ENCODE measurements at regions not wholly inside any gene's neighbourhood (a gene's known extent, or its start where the extent isn't known, plus 50 kb on each side); places are given as distances from the start of the nearest gene placed in this dataset.

DNA sequence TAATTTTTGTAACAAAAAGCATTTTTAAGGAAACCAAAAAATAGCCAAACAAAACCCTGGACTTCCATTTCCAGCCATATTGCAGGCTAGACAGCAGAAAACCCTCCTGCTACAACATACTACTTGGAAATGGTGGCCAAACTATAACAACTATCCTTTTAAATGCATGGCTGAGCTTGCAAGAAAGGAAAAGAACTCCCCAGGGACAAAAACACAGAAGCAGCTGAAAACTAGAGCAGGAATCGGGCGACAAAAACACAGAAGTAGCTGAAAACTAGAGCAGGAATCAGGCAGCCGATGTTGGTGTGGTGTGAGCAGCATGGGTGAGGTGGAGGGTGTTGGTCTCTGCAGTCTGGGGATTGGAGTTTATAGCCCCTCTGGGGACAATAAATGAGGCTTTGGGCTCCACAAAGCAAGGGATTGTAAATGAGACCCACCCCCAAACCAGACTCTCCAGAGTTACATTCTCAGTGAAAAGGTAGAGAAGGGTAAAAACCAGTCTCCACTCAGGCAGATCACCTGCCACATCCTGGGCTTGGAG is 95.2 kb downstream of the C9orf50 start:
- no peak overlapping the region for H3K4me3 ChIP-seq (ENCODE audit: insufficient read depth, low read depth, low read length)
- no peaks in the 10 kb centered on the region for H3K9me1 ChIP-seq (ENCODE audit: insufficient read depth, low read length)
- H2BK20ac ChIP-seq (ENCODE audit: low read depth, low read length) = no peak overlapping the region
- ATAC-seq (ENCODE audit: low read depth) (no peak), DNase-seq (no peak)
- no peak overlapping the region for H3K27ac ChIP-seq (ENCODE audit: insufficient read depth, low read length)
- H3K36me3 ChIP-seq (ENCODE audit: control insufficient read depth, insufficient read depth, low read length) = no peaks in the 10 kb centered on the region
- H2AK5ac ChIP-seq (ENCODE audit: low read depth, low read length) = no peak overlapping the region
- no peak overlapping the region for H3K18ac ChIP-seq (ENCODE audit: low read depth, low read length)
- BruUV-seq (replicated peaks) = no TSS peak
- H4K91ac ChIP-seq (ENCODE audit: insufficient read depth, low read depth, low read length) = no peak overlapping the region
- H3K23ac ChIP-seq (ENCODE audit: low read depth, low read length) = no peak overlapping the region
- H3K4me1 ChIP-seq (ENCODE audit: control insufficient read depth, insufficient read depth, low read length) = no peaks in the 10 kb centered on the region
- no peak overlapping the region for H2BK5ac ChIP-seq (ENCODE audit: low read depth, low read length, poor library complexity, severe bottlenecking)
- ChIA-PET POLR2A (ENCODE audit: unreplicated experiment) (no interaction called here), CTCF (no interaction called here)
- in situ Hi-C loops (cut with MboI; ENCODE audit: low sequenced_read_pairs) = no loop called here
- WGBS, 2 experiments (ENCODE audit: extremely low coverage in 2 of 2, insufficient read length in 1 of 2) = no CpG with 5 or more reads among the region's 3 CpGs
- no peak overlapping the region for H2BK120ac ChIP-seq (ENCODE audit: low read depth, low read length)
- H4K5ac ChIP-seq (ENCODE audit: low read depth, low read length) = no peak overlapping the region
- no peaks in the 10 kb centered on the region for H3K79me1 ChIP-seq (ENCODE audit: low read depth in 1 of 2, low read length in 2 of 2)
- no peak overlapping the region for H3K4me2 ChIP-seq (ENCODE audit: low read depth, low read length)
- H4K8ac ChIP-seq (ENCODE audit: low read depth in 2 of 2, low read length in 2 of 2) = no peak overlapping the region
- H3K27me3 ChIP-seq (ENCODE audit: control insufficient read depth, insufficient read depth, low read length) = peaks cover 4% of the 10 kb centered on the region
- no peak overlapping the region for H3K4ac ChIP-seq (ENCODE audit: low read depth, low read length)
- dilution Hi-C loops (cut with HindIII; ENCODE audit: low sequenced_read_pairs, unreplicated experiment) = no loop called here
- H3K9ac ChIP-seq (ENCODE audit: low read depth, low read length) = no peak overlapping the region
- no peak overlapping the region for H2AFZ ChIP-seq (replicated peaks; ENCODE audit: low read length, poor library complexity)
- intact Hi-C loops (cut with micrococcal nuclease) = no loop called here
- H3K9me3 ChIP-seq (ENCODE audit: control insufficient read depth, insufficient read depth, low read length) = peaks cover 14% of the 10 kb centered on the region
- H2BK15ac ChIP-seq (ENCODE audit: low read depth, low read length) = no peak overlapping the region
- TF ChIP-seq MAFK (IDR thresholded peaks at IDR 0.05; ENCODE audit: low read depth, low read length) (no peak), SMC3 (IDR thresholded peaks at IDR 0.05; ENCODE audit: low read depth, low read length) (no peak), MAZ (IDR thresholded peaks at IDR 0.05; ENCODE audit: borderline replicate concordance, low read depth, low read length) (no peak)
- no peak overlapping the region for H3K14ac ChIP-seq (replicated peaks; ENCODE audit: low read depth, low read length)
- no peak overlapping the region for H2AK9ac ChIP-seq (replicated peaks; ENCODE audit: low read depth, low read length, poor library complexity)
- no peak overlapping the region for H3K56ac ChIP-seq (ENCODE audit: extremely low read depth, insufficient read depth, low read length)
- no peaks in the 10 kb centered on the region for H4K20me1 ChIP-seq (ENCODE audit: insufficient read depth, low read length)
